CD14-positive monocyte (primary cell): ENCODE measurements at regions not wholly inside any gene's neighbourhood (a gene's known extent, or its start where the extent isn't known, plus 50 kb on each side); places are given as distances from the start of the nearest gene placed in this dataset.
"Not testable (repeated sequence)": the region's sequence is repeated elsewhere in the genome, so short reads cannot be mapped to it uniquely, and the experiment has no call there.

ENCODE experiments used
- DNase-seq, 3 donors: peaks; one replicate each; pipeline ENCODE4 v3.0.0-alpha.2; 2011 to 2022
- H2AFZ ChIP-seq: 2 replicates; pipeline ENCODE4 v1.6.0; 2012; ENCODE audit warnings: mild to moderate bottlenecking, low read depth, low read length, inconsistent platforms; ENCODE audit not compliant: insufficient read depth, poor library complexity, severe bottlenecking
- H3K27ac ChIP-seq, 2 donors: 1 replicate in 1 of 2; 2 replicates in 1 of 2; pipeline ENCODE4 v1.5.1; 2012 to 2013; ENCODE audit warnings: low read length in 2 of 2, control low read depth in 1 of 2, inconsistent platforms in 1 of 2, low read depth in 1 of 2, mild to moderate bottlenecking in 1 of 2
- H3K27me3 ChIP-seq, 2 donors: one replicate each; pipeline versions ENCODE4 v1.6.0 to v1.6.1; 2011 to 2013; ENCODE audit warnings: low read length in 2 of 2; ENCODE audit not compliant: control insufficient read depth in 2 of 2, insufficient read depth in 2 of 2
- H3K36me3 ChIP-seq, 2 donors: replicated peaks in 1 of 2; 1 replicate in 1 of 2; 2 replicates in 1 of 2; pipeline versions ENCODE4 v1.5.1 to v1.6.1; 2012 to 2013; ENCODE audit warnings: low read length in 2 of 2, control low read depth in 1 of 2, inconsistent platforms in 1 of 2, mild to moderate bottlenecking in 1 of 2; ENCODE audit not compliant: insufficient read depth in 2 of 2, control insufficient read depth in 1 of 2
- H3K4me1 ChIP-seq, 2 donors: 1 replicate in 1 of 2; 2 replicates in 1 of 2; pipeline versions ENCODE4 v1.5.1 to v1.6.1; 2012 to 2013; ENCODE audit warnings: low read length in 2 of 2, control low read depth in 1 of 2, inconsistent platforms in 1 of 2, mild to moderate bottlenecking in 1 of 2, moderate library complexity in 1 of 2; ENCODE audit not compliant: insufficient read depth in 2 of 2, control insufficient read depth in 1 of 2
- H3K4me2 ChIP-seq: replicated peaks from 2 replicates; pipeline ENCODE3; 2012; ENCODE audit warnings: low read length, moderate library complexity, mild to moderate bottlenecking; ENCODE audit not compliant: poor library complexity, severe bottlenecking; ENCODE audit errors: extremely low read depth
- H3K4me3 ChIP-seq, 3 experiments: fragments of 200-600 bp in 1 of 3; sonication (generic) in 1 of 3; replicated peaks in 1 of 3; 1 replicate in 2 of 3; 2 replicates in 1 of 3; pipeline ENCODE4 v1.5.1; 2011 to 2013; ENCODE audit warnings: low read length in 3 of 3, mild to moderate bottlenecking in 3 of 3, control low read depth in 2 of 3, low read depth in 2 of 3, inconsistent platforms in 1 of 3, moderate library complexity in 1 of 3
- H3K79me2 ChIP-seq: 2 replicates; pipeline ENCODE4 v1.6.0; 2012; ENCODE audit warnings: mild to moderate bottlenecking, control low read depth, inconsistent platforms, low read length, moderate library complexity; ENCODE audit not compliant: insufficient read depth
- H3K9ac ChIP-seq: 2 replicates; pipeline ENCODE4 v1.6.0; 2017; ENCODE audit warnings: low read length, mild to moderate bottlenecking; ENCODE audit not compliant: insufficient read depth, poor library complexity, severe bottlenecking
- H3K9me3 ChIP-seq, 2 donors: replicated peaks in 1 of 2; 1 replicate in 1 of 2; 2 replicates in 1 of 2; pipeline versions ENCODE4 v1.5.1 to v1.6.1; 2012 to 2013; ENCODE audit warnings: low read length in 2 of 2, control low read depth in 1 of 2; ENCODE audit not compliant: control insufficient read depth in 1 of 2, insufficient read depth in 1 of 2
- H4K20me1 ChIP-seq: 2 replicates; pipeline ENCODE4 v1.6.0; 2012; ENCODE audit warnings: mild to moderate bottlenecking, low read length, control low read depth, moderate library complexity; ENCODE audit not compliant: insufficient read depth
- H3K27ac Mint-ChIP-seq, 7 donors: one replicate each; pipeline ENCODE4 v1.8.0; 2020; ENCODE audit warnings: mild to moderate bottlenecking in 7 of 7, mixed read lengths in 7 of 7, moderate library complexity in 6 of 7, inconsistent platforms in 2 of 7
- H3K27me3 Mint-ChIP-seq, 3 donors: one replicate each; pipeline ENCODE4 v1.8.0; 2021 to 2022; ENCODE audit warnings: low read depth in 3 of 3, mild to moderate bottlenecking in 3 of 3, mixed read lengths in 3 of 3, moderate library complexity in 3 of 3, inconsistent platforms in 1 of 3
- H3K36me3 Mint-ChIP-seq, 2 donors: one replicate each; pipeline ENCODE4 v1.8.0; 2020; ENCODE audit warnings: mixed read lengths in 2 of 2, inconsistent platforms in 1 of 2, mild to moderate bottlenecking in 1 of 2
- H3K4me1 Mint-ChIP-seq: one replicate; pipeline ENCODE4 v1.8.0; 2020; ENCODE audit warnings: mild to moderate bottlenecking, mixed read lengths
- H3K4me3 Mint-ChIP-seq, 2 donors: one replicate each; pipeline ENCODE4 v1.8.0; 2020; ENCODE audit warnings: mild to moderate bottlenecking in 2 of 2, mixed read lengths in 2 of 2, moderate library complexity in 1 of 2
- H3K9me3 Mint-ChIP-seq, 7 donors: one replicate each; pipeline ENCODE4 v1.8.0; 2020 to 2022; ENCODE audit warnings: mixed read lengths in 7 of 7, mild to moderate bottlenecking in 6 of 7, moderate library complexity in 6 of 7, inconsistent platforms in 2 of 7
- CTCF ChIP-seq: fragments of 200-600 bp; IDR thresholded peaks from one replicate; pipeline ENCODE4 v1.8.0; 2022; ENCODE audit warnings: antibody characterized with exemption, mild to moderate bottlenecking
- WGBS: methylation state at CpG from one replicate; pipeline ENCODE4 v1.1.5; 2013; ENCODE audit warnings: missing lambda C conversion rate; ENCODE audit not compliant: insufficient coverage; 5-methylcytosine and 5-hydroxymethylcytosine counted together
- intact Hi-C, 2 donors: fragments of 100-400 bp; cut with micrococcal nuclease; formaldehyde crosslinking; loops; one replicate each; pipeline versions ENCODE4 v1.15.0 to v1.15.1; 2023

- 93% methylated on average over 11 of the region's 14 CpGs for WGBS
- no peak for TF ChIP-seq CTCF
- no peak overlapping the region for H3K27ac Mint-ChIP-seq
These were observed 241.8 kb downstream of the ALG10 start for GRCh38 chr12:34264110-34264509.

DNA sequence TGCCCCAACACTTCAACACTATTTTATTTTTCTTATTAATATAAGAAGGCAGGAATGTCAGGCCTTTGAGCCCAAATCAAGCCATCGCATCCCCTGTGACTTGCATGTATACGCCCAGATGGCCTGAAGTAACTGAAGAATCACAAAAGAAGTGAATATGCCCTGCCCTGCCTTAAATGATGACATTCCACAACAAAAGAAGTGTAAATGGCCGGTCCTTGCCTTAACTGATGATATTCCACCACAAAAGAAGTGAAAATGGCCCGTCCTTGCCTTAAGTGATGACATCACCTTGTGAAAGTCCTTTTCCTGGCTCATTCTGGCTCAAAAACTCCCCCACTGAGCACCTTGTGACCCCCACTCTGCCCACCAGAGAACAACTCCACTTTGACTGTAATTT lies 251.4 kb downstream of the ALG10 start:
- H3K27me3 ChIP-seq, intact Hi-C loops, H2AFZ ChIP-seq, H3K36me3 ChIP-seq, DNase-seq, H3K36me3 Mint-ChIP-seq, H3K4me1 Mint-ChIP-seq, H3K9ac ChIP-seq, H4K20me1 ChIP-seq, H3K27ac Mint-ChIP-seq, H3K4me3 ChIP-seq, H3K27ac ChIP-seq, H3K27me3 Mint-ChIP-seq, H3K4me1 ChIP-seq, H3K79me2 ChIP-seq, H3K4me2 ChIP-seq, H3K4me3 Mint-ChIP-seq: not testable (repeated sequence)
- peaks cover 22 to 44% (median 36%) of the 10 kb centered on the region in 7 donors for H3K9me3 Mint-ChIP-seq
- 49% methylated on average over 2 of the region's 4 CpGs for WGBS
- peaks cover 46 to 48% of the 10 kb centered on the region in 2 donors for H3K9me3 ChIP-seq

More at GRCh38 chr12:34264110-34264509, 241.8 kb downstream of the ALG10 start:
- H3K9ac ChIP-seq: no peak overlapping the region
- H3K36me3 ChIP-seq: no peaks in the 10 kb centered on the region
- Mint-ChIP-seq H3K4me1 (no peaks in the 10 kb centered on the region), H3K9me3 (peaks cover 22 to 62% (median 39%) of the 10 kb centered on the region in 7 donors), H3K36me3 (no peaks in the 10 kb centered on the region), H3K27me3 (no peaks in the 10 kb centered on the region), H3K4me3 (no peak overlapping the region)
- H2AFZ ChIP-seq: no peak overlapping the region
- H3K4me1 ChIP-seq: no peaks in the 10 kb centered on the region
- intact Hi-C loops: no loop called here
- H3K9me3 ChIP-seq: peaks cover 41 to 48% of the 10 kb centered on the region in 2 donors
- H3K27me3 ChIP-seq: no peaks in the 10 kb centered on the region
- H3K79me2 ChIP-seq: no peaks in the 10 kb centered on the region
- H3K27ac ChIP-seq: no peak overlapping the region
- no peak for DNase-seq
- no peak overlapping the region for H3K4me2 ChIP-seq
- H4K20me1 ChIP-seq: no peaks in the 10 kb centered on the region
- no peak overlapping the region for H3K4me3 ChIP-seq
